ENCODE measurements at regions not wholly inside any gene's neighbourhood (a gene's known extent, or its start where the extent isn't known, plus 50 kb on each side); places are given as distances from the start of the nearest gene placed in this dataset.

DNA sequence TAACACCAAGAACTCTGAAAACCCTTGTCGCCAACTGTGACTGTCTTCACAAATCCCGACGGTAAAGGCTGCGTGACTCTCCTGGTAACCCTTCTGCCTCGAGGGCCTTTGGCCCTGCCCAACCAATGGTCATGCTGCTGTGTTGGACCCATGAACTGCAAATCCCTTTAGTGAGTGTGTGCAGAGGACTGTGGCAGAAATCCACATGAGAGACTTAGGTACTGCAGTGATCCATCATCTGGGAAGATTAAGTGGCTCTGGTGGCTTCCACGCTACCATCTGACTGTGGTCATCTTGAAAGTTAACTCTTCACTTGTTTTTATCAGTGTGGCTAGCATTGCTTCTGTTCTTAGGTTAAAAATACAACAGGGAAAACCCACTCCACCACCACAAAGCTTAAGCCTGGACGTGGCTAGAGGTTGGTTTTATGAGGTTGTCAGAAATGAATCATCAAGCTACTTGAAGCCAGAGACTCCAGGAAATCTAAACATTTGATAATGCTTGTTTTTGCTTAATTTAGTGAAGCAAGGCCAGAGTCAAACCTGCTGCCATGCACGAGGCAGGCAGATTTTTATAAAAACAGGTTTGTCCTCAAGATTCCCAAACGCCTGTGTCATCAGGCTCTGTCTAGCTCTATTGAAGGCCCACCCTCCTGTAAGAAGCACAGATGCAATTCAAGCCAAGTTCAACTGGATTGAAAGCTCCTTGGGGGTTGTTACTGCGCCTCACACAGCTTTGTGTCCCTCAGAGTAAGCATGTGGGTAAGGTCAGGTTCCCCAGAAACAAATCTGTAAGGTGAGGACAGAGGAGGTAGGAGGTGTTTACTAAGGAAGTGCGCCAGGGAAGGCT is 52.7 kb upstream of the ERCC6L2 start:
- DNase-seq (ENCODE audit: low read depth in 3 of 3): peak; percentile 9 to 13 (median 10)

DNA sequence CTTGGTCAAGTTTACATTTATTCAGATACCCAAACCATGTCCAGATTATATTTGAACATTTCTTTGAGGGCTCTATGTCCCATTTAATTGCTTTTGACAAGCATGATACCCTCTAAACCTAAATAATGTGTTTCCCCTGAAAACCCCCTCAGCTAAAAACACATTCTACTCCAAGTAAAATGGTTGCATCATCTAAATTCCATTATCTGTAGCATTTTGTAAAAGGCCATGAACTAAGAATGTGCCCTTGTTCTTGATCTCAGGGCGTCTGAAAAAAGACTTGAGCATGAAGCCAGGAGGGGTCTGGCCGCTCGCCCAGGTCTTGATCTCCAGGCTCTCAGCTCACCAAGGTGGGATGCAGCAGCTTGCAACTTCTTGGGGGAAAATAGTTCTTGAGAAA is 53.5 kb upstream of the ERCC6L2 start:
- DNase-seq (ENCODE audit: low read depth in 3 of 3): no peak

DNA sequence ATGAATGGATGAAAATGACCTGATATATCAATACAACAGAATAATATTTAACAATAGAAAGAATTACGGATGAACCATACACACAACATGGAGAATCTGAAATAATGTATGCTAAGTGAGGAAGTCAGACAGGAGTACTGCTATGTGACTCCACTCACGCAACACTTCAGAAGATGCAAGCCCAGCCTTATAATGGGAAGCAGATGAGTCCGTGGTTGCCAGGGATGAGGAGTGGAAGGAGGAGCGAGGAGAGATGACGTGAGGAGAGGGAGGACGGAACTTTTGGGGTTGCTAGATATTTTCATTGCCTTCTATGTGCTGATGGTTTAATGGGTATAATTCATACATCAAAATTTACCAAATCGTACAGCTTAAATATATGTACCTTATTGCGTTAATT is 55.4 kb upstream of the ERCC6L2 start:
- DNase-seq (ENCODE audit: low read depth in 3 of 3): no peak

DNA sequence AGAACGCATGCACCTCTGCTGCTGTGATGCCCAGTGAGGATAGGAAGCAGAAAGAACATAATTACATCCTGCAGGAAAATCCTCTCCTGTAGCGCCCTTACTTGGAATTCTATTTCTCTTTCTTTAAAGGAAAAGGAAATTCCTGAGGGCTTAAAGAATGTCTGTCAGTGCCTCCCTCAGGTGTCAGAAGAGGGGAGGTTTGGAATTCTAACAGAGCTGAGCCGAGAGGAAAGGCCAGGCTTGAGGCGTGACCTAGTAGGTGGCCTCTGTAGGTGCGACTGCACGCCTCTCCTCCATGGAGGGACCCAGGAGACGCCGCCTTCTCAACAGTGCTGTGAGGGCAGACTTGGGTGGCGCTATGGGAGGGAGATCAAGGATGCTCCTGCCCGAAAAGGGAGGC is 55.9 kb upstream of the ERCC6L2 start:
- no peak for DNase-seq (ENCODE audit: low read depth in 3 of 3)

DNA sequence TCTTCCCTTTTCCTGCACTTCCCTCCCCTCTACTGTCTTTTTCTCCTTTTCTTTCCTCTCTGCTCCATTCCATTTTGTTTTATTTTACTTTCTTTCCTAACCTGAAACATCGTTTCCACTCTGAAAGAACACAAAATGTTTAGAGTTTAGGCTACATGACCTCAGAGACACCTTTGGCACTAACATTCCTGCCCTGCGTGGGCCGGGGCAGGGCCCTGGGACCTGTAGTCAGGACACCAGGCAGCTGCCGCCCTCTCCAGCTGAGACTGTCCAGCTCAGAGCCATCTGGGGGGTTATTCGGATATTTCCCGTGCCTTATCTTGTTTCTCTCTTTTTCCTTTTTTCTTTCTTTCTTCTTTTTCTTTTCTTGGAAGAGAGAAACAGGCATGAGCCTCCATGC is 58.3 kb upstream of the ERCC6L2 start:
- no peak for DNase-seq (ENCODE audit: low read depth in 3 of 3)

DNA sequence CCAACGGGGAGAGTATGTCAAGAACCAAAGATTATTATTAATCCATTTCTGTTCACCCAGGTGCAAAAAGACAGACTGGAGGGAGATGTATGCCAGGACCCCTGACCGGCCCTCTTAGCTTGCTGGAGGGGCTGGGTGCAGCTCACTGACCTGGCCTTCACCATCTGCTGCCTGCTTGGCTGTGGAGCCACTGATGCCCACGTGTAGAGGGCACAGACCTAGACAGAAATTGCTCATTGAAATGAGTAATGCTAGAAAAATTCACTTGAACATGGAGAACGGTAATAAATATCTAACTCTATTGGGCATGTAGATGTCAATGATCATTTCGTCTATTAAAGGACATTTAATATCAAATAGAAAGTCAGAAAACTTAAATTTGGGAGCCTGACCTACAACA is 58.8 kb upstream of the ERCC6L2 start:
- DNase-seq (ENCODE audit: low read depth in 3 of 3): no peak

DNA sequence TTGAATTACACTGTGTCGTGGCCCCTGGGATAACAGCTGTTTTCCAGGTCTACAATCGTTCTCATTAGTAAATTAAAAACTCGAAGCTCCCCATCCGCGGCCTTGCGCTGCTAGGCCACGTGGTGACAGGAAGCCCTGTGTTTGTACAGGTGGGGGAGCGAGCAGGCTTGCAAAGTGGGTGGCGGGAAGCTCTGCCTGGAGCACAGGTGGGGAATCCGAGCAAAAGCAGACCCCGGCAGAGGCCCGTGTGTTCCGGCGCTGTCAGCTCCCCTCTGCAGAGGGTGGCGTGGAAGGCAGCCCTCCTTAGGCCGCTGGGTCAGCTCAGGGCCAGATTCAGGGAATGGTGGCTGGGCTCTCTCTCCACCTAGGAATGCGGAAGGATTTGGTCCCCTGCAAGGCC is 59.5 kb upstream of the ERCC6L2 start:
- no peak for DNase-seq (ENCODE audit: low read depth in 3 of 3)

DNA sequence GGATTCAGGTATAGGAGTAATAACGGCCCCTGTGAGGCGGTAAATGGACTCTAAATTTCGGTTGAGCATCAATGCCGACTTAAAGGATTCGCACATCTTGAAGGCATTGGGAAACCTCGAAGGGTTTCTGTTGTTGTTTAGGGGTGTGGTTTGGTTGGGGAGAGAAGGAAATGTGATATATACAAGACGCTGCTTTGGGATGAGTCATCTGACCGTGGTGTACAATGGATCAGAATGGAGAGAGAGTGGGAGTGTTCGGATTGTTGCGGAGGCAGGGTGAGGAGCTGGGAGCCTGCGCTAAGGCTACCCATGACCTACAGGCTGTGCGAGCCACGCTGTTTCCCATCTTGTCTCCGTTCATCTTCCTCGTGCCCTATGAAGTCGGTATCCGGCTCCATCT is 60.4 kb upstream of the ERCC6L2 start:
- DNase-seq (ENCODE audit: low read depth in 3 of 3): no peak

DNA sequence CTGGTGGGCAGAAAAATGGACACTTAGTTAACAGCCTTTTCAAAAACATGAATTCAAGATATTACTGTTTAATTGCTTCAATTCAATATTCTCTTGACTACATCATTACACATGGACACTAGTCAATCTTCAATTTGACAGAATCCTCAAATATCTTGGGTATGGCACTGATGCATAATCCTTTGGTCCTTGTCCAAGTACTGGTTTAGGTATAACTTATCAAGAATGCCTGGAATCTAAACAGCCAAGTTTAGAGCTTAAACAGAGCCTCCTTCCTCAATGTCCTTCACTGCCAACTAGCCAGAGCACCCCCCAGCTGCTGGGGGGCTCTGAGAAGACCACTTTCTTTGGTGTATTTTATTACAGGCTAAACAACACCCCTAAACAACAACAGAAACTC is 61.6 kb upstream of the ERCC6L2 start:
- no peak for DNase-seq (ENCODE audit: low read depth in 3 of 3)

DNA sequence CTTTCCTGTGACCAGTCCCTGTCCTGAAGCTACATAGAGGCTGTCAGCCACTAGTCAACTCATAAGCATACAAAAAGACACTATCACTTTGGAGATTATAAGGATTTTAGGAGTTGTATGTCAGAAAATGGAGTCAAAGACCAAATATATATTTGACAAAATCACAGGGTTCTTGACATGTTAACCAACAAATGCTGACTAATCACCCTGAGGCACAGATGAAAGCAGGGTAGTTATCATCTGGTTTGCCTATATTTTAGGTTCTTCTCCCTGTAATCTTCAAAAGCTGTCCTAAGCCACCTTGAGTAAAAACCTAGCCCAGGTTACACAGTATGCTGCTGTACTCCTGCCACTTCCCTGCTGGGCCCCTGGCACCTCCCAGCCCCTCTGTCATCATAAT is 64.7 kb upstream of the ERCC6L2 start:
- no peak for DNase-seq (ENCODE audit: low read depth in 3 of 3)

DNA sequence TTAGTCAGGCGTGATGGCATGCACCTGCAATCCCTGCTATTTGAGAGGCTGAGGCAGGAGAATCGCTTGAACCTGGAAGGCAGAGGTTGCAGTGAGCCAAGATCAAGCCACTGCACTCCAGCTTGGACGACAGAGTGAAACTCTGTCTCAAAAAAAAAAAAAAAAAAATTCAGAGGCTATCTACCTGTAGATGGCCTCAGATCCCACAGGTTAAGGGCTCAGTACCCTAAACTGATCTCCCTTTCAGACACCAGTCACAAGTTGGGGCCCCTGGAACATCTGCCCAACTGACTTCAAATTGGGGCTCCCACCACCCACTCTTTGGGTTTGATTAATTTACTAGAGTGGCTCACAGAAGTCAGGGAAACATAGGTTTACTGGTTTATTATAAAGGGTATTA is 65.4 kb upstream of the ERCC6L2 start:
- DNase-seq (ENCODE audit: low read depth in 3 of 3): no peak

DNA sequence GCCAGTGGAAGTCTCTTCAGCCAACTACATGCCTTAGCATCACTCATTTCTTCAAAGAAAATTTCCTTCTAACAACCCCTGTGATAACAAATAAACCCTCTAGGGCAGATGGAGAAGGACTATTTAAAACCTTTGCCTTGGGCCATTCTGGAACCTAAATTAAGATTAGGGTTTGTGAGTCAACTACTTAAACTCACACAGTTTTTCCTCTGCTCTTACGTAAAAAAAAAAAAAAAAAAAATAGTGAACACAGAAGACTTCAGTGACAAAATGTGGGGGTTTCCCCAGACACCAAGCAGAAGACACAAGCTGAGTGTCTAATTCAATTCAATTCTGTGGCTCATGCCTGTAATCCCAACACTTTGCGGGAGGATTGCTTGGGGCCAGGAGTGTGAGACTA is 65.8 kb upstream of the ERCC6L2 start:
- no peak for DNase-seq (ENCODE audit: low read depth in 3 of 3)

DNA sequence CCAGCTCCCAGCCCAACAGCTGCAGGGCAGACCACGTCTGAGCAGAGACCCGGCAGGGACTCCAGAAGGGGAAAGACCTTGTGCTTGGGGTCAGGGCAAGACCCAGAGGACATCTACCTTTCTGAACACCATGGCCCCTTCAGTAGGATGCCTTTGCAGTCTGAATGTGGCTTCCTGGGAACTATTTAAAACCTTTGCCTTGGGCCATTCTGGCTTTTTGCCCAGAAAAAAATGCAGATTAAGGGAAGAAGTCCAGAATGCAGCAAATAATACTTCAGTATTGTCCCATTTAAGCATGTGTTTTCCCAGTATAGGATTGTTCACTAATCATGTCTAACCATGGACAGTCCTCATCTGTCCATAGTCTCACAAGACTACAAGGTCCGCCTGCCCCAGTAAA is 67.5 kb upstream of the ERCC6L2 start:
- DNase-seq (ENCODE audit: low read depth in 3 of 3): no peak

DNA sequence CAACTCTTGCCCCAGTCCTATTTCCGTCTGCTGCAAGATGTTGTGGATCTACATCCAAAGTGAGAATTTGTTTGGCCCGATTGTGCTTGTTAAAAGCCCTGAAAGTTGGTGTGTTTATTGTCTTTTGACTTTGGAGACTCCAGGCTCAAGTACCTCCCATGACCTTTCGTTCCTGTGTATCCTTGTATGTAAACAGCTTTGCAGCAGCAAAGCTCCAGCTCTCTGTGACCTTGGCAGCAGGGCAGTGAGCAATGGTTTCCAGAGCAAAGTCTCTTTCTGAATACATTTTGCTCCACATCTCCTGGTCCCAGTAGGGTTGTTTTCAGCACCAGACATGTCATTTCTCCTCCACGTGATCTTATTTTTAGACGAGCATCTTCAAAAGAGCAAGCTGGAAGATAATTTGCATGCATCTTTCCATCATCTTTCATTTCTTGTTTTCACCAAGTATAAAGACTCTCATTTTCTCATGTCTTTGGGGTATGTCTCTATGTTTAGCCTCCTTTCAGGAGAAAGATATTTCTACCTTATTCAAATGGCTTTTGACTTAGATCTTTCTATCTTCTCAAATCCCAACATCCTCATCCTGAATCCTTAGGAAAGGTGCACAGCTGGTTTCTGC is 68.1 kb upstream of the ERCC6L2 start:
- DNase-seq (ENCODE audit: low read depth in 3 of 3): no peak

DNA sequence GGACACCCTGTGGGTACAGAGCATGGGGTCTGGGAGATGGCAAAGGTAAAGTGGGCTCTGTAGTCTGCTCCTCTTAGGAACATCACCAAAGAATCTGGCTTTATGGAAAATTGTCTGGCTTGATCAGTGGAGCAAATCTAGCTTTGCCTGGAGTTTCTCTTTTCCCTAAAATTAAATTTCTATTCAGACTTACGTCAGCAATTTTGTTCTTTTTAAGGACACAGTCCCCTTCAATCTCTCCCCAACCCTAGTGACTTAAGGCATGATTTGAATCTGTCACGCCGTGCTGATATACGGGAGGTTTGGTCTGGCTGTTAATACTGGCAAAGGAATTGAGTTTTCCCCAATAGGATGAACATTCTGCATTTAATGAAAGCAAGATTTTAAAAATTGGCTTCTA is 72.3 kb upstream of the ERCC6L2 start:
- no peak for DNase-seq (ENCODE audit: low read depth in 3 of 3)

DNA sequence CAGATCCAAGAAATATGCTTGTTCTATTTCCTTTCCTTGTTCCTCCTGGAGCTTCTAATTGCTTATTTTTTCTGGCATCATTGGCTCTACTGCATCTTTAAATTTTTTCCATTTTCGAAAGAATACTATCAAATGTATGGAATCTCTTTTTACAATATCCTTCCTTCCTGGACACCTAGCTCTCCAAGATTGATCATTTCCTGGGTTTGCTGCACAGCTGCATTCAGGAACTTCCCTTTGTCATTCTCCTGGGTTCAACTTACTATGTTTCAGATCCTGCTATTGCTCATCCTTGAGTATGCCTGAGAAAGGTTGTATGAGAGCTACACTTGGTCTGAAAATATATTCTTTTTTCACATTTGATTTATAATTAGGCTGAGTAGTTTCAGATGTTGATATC is 73.7 kb upstream of the ERCC6L2 start:
- no peak for DNase-seq (ENCODE audit: low read depth in 3 of 3)

DNA sequence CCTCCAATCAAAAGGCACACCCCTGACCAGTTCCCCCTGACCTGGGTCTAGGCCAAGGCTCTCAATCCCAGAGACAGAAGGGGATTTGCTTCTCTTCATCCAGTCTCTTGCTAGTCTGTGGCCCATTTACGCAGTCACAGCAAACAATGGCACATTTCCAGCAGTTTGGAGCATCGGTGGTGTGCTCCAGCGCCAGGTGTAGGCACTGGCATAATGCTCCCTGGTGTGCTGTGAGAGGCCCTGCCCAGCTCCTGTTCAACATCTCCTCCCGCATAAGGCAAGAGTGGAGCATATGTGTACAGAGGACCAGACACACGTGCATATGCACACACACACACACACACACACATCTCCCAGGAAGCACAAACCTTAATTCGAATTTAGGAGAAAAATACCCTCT is 79.5 kb upstream of the ERCC6L2 start:
- DNase-seq (ENCODE audit: low read depth in 3 of 3): no peak

DNA sequence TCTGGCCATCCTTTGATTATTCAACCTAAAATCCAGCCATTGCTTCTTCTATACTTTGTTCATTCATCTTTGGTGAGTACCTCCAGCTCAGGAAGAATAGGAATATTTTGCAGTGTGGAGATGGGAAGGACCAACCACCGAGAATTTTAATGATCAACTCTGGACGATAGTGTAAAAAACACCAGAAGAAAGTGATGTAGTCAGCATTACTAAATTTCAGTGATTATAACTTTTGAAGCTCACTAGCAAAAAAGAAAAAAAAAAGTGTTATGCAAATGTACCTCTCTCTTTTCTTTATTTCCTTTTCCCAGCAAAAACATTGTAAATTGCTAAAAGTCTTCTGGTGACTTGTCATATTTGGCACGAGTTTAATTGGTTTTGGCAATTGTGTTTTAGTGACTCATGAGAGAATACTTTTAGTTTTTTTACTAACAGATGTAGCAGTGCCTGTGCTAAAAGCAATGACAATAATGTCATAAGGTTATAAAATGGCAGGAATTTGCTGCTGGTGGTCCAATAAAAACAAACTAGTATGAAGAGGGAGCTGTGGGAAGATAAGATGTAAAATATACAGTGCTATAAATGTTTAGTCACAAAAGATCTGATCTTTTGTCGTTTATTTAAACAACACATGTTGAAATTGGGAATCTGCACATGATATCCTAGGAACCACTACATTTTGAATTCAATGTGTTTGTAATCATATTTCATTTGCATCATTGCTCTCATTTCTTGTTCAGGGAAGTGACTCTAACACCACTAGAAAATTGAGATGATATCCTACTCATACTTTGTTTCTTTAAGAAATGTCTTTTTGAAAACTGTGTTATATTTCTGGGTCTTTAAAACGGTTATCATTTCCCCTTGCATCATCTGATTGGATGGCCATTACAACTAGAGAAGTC is 81.3 kb upstream of the ERCC6L2 start:
- DNase-seq (ENCODE audit: low read depth in 3 of 3): no peak

DNA sequence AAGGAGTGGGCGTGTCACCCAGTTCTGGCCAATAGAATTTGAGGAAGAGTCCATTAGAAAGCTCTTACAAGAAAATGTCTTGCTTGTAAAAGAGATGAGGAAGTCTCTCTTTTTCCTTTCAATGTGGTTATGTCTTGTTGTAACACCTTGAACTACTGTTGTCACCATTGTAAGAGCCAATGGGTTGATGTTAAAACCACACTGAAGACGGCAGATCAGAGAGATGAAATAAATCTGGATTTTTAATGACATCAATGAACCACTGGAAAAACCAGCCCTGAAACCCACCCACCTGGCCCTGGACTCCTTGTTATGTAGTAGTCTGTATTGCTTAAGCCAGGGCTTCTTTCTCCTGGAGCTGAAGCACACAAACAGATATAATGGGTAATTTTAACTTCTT is 83.8 kb upstream of the ERCC6L2 start:
- no peak for DNase-seq (ENCODE audit: low read depth in 3 of 3)

DNA sequence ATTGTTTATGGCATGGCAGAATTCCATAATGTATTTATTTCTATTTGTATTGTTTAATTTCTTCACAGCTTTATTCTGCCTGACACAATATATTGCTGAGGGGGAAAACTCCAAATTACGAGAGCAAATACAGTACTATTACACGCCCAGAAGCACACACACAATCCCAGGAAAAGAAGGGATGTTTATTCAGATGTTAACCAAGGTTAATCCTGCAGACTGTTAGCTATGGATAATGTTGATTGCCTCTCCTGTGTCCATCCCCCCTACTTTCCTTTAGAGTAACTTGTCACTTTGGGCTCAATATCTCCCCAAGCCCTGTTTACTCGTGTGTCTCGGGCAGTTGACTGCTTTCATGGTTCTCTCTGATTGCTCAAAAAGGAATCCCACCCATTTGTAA is 84.2 kb upstream of the ERCC6L2 start:
- no peak for DNase-seq (ENCODE audit: low read depth in 3 of 3)

DNA sequence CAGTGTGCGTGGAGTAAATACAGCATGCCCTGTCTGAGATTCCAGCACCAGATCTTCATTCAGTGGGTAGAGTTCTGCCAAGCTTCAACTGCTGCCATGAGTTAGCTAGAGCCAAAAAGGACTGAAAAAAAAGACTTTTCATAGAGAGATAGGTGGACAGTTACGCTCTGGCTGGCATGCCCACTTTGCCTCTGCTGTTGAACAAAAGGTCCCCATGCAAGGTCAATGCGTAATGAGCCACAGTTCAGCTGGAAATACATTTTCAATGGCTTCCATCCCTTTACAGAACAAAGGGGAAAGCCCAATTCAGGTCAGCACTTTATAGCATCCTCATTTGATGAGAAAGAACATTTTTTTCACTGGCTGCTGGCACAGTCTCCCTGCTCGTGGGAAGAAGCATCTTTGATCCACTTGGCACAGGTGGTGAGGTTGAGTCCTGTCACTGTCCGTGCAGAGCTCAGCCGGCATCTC is 86.9 kb upstream of the ERCC6L2 start:
- no peak for DNase-seq (ENCODE audit: low read depth in 3 of 3)

DNA sequence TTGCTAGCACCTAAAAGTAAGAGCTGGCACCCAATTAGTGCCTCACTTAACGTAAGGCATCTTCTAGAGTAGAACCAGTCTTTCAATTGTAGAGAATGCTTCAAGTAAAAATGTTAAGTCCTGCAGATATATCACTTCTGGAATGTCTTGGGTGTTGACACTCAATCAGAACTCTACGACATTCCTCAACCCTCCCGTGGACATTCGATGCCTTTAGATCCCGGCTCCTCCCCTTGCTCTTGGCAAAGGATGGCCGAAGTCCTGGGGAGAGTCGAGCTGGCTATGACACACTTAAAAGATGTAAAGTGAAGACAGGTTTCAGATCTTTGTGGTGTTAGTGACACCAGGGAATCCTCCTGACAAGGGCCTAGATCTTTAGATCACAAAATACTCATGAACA is 87.5 kb upstream of the ERCC6L2 start:
- DNase-seq (ENCODE audit: low read depth in 3 of 3): no peak

DNA sequence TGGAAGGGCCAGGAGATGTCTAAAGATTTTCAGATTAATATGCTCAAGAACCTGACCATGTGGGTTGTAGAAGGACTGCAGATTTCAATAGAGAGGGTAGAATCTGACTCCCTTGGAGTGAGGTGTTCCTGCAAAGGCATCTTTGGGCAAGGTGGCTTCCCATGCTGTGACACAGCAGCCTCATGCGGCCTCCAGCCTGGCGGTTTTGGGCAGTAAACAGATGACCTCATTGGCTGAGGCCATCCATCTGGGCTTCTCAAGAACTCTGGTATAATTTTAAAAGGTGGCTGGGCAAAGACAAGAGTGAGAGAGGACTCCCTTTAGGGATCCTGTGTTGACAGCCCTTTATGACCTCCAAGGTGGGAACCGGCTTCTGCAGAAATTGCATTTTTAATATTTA is 90.3 kb upstream of the ERCC6L2 start:
- no peak for DNase-seq (ENCODE audit: low read depth in 3 of 3)

Data from stimulated activated CD4-positive, alpha-beta T cell treated with anti-CD3 and anti-CD28 coated beads, TNF-alpha, amount 100 ng/mL, for 48 hours (primary cell).